GM19452 (cell line): ENCODE measurements at regions not wholly inside any gene's neighbourhood (a gene's known extent, or its start where the extent isn't known, plus 50 kb on each side); places are given as distances from the start of the nearest gene placed in this dataset.

Experiments
- ATAC-seq: cut with Tn5 transposase; IDR thresholded peaks from one replicate; pipeline ENCODE4 v1.9.1; 2021; ENCODE audit not compliant: unreplicated experiment

- no peak for ATAC-seq
Observed at GRCh38 chr22:22799561-22799960, 88.1 kb upstream of the IGLL5 start.

GRCh38 chr22:22800716-22801115 lies 86.9 kb upstream of the IGLL5 start:
- ATAC-seq: no peak

GRCh38 chr22:22802339-22802970 lies 85.2 kb upstream of the IGLL5 start:
- no peak for ATAC-seq

- no peak for ATAC-seq
Observed at GRCh38 chr22:22803285-22803853, 84.2 kb upstream of the IGLL5 start.

GRCh38 chr22:22810018-22810427 lies 77.6 kb upstream of the IGLL5 start:
- ATAC-seq: no peak

- ATAC-seq: no peak
Observed at GRCh38 chr22:22810471-22810870, 77.1 kb upstream of the IGLL5 start.

- ATAC-seq: no peak
Observed at GRCh38 chr22:22811016-22812009, 76.3 kb upstream of the IGLL5 start.

GRCh38 chr22:22812031-22812905 lies 75.3 kb upstream of the IGLL5 start:
- ATAC-seq: no peak

- ATAC-seq: no peak
Observed at GRCh38 chr22:22813126-22814075, 74.2 kb upstream of the IGLL5 start.

GRCh38 chr22:22814666-22815396 lies 72.8 kb upstream of the IGLL5 start:
- no peak for ATAC-seq

- no peak for ATAC-seq
Observed at GRCh38 chr22:22815397-22816170, 72.0 kb upstream of the IGLL5 start.

- no peak for ATAC-seq
Observed at GRCh38 chr22:22816171-22816514, 71.5 kb upstream of the IGLL5 start.

GRCh38 chr22:22816766-22817410 lies 70.7 kb upstream of the IGLL5 start:
- ATAC-seq: no peak

GRCh38 chr22:22817468-22818201 lies 70.0 kb upstream of the IGLL5 start:
- ATAC-seq: no peak

GRCh38 chr22:22818202-22818538 lies 69.4 kb upstream of the IGLL5 start:
- ATAC-seq: no peak

- no peak for ATAC-seq
Observed at GRCh38 chr22:22818861-22819855, 68.5 kb upstream of the IGLL5 start.
